CD14-positive monocyte (primary cell): ENCODE measurements at regions not wholly inside any gene's neighbourhood (a gene's known extent, or its start where the extent isn't known, plus 50 kb on each side); places are given as distances from the start of the nearest gene placed in this dataset.

Source experiments
- DNase-seq, 3 donors: peaks; one replicate each; pipeline ENCODE4 v3.0.0-alpha.2; 2011 to 2022
- H2AFZ ChIP-seq: 2 replicates; pipeline ENCODE4 v1.6.0; 2012; ENCODE audit warnings: mild to moderate bottlenecking, low read depth, low read length, inconsistent platforms; ENCODE audit not compliant: insufficient read depth, poor library complexity, severe bottlenecking
- H3K27ac ChIP-seq, 2 donors: 1 replicate in 1 of 2; 2 replicates in 1 of 2; pipeline ENCODE4 v1.5.1; 2012 to 2013; ENCODE audit warnings: low read length in 2 of 2, control low read depth in 1 of 2, inconsistent platforms in 1 of 2, low read depth in 1 of 2, mild to moderate bottlenecking in 1 of 2
- H3K27me3 ChIP-seq, 2 donors: one replicate each; pipeline versions ENCODE4 v1.6.0 to v1.6.1; 2011 to 2013; ENCODE audit warnings: low read length in 2 of 2; ENCODE audit not compliant: control insufficient read depth in 2 of 2, insufficient read depth in 2 of 2
- H3K36me3 ChIP-seq, 2 donors: replicated peaks in 1 of 2; 1 replicate in 1 of 2; 2 replicates in 1 of 2; pipeline versions ENCODE4 v1.5.1 to v1.6.1; 2012 to 2013; ENCODE audit warnings: low read length in 2 of 2, control low read depth in 1 of 2, inconsistent platforms in 1 of 2, mild to moderate bottlenecking in 1 of 2; ENCODE audit not compliant: insufficient read depth in 2 of 2, control insufficient read depth in 1 of 2
- H3K4me1 ChIP-seq, 2 donors: 1 replicate in 1 of 2; 2 replicates in 1 of 2; pipeline versions ENCODE4 v1.5.1 to v1.6.1; 2012 to 2013; ENCODE audit warnings: low read length in 2 of 2, control low read depth in 1 of 2, inconsistent platforms in 1 of 2, mild to moderate bottlenecking in 1 of 2, moderate library complexity in 1 of 2; ENCODE audit not compliant: insufficient read depth in 2 of 2, control insufficient read depth in 1 of 2
- H3K4me2 ChIP-seq: replicated peaks from 2 replicates; pipeline ENCODE3; 2012; ENCODE audit warnings: low read length, moderate library complexity, mild to moderate bottlenecking; ENCODE audit not compliant: poor library complexity, severe bottlenecking; ENCODE audit errors: extremely low read depth
- H3K4me3 ChIP-seq, 3 experiments: fragments of 200-600 bp in 1 of 3; sonication (generic) in 1 of 3; replicated peaks in 1 of 3; 1 replicate in 2 of 3; 2 replicates in 1 of 3; pipeline ENCODE4 v1.5.1; 2011 to 2013; ENCODE audit warnings: low read length in 3 of 3, mild to moderate bottlenecking in 3 of 3, control low read depth in 2 of 3, low read depth in 2 of 3, inconsistent platforms in 1 of 3, moderate library complexity in 1 of 3
- H3K79me2 ChIP-seq: 2 replicates; pipeline ENCODE4 v1.6.0; 2012; ENCODE audit warnings: mild to moderate bottlenecking, control low read depth, inconsistent platforms, low read length, moderate library complexity; ENCODE audit not compliant: insufficient read depth
- H3K9ac ChIP-seq: 2 replicates; pipeline ENCODE4 v1.6.0; 2017; ENCODE audit warnings: low read length, mild to moderate bottlenecking; ENCODE audit not compliant: insufficient read depth, poor library complexity, severe bottlenecking
- H3K9me3 ChIP-seq, 2 donors: replicated peaks in 1 of 2; 1 replicate in 1 of 2; 2 replicates in 1 of 2; pipeline versions ENCODE4 v1.5.1 to v1.6.1; 2012 to 2013; ENCODE audit warnings: low read length in 2 of 2, control low read depth in 1 of 2; ENCODE audit not compliant: control insufficient read depth in 1 of 2, insufficient read depth in 1 of 2
- H4K20me1 ChIP-seq: 2 replicates; pipeline ENCODE4 v1.6.0; 2012; ENCODE audit warnings: mild to moderate bottlenecking, low read length, control low read depth, moderate library complexity; ENCODE audit not compliant: insufficient read depth
- H3K27ac Mint-ChIP-seq, 7 donors: one replicate each; pipeline ENCODE4 v1.8.0; 2020; ENCODE audit warnings: mild to moderate bottlenecking in 7 of 7, mixed read lengths in 7 of 7, moderate library complexity in 6 of 7, inconsistent platforms in 2 of 7
- H3K27me3 Mint-ChIP-seq, 3 donors: one replicate each; pipeline ENCODE4 v1.8.0; 2021 to 2022; ENCODE audit warnings: low read depth in 3 of 3, mild to moderate bottlenecking in 3 of 3, mixed read lengths in 3 of 3, moderate library complexity in 3 of 3, inconsistent platforms in 1 of 3
- H3K36me3 Mint-ChIP-seq, 2 donors: one replicate each; pipeline ENCODE4 v1.8.0; 2020; ENCODE audit warnings: mixed read lengths in 2 of 2, inconsistent platforms in 1 of 2, mild to moderate bottlenecking in 1 of 2
- H3K4me1 Mint-ChIP-seq: one replicate; pipeline ENCODE4 v1.8.0; 2020; ENCODE audit warnings: mild to moderate bottlenecking, mixed read lengths
- H3K4me3 Mint-ChIP-seq, 2 donors: one replicate each; pipeline ENCODE4 v1.8.0; 2020; ENCODE audit warnings: mild to moderate bottlenecking in 2 of 2, mixed read lengths in 2 of 2, moderate library complexity in 1 of 2
- H3K9me3 Mint-ChIP-seq, 7 donors: one replicate each; pipeline ENCODE4 v1.8.0; 2020 to 2022; ENCODE audit warnings: mixed read lengths in 7 of 7, mild to moderate bottlenecking in 6 of 7, moderate library complexity in 6 of 7, inconsistent platforms in 2 of 7
- WGBS: methylation state at CpG from one replicate; pipeline ENCODE4 v1.1.5; 2013; ENCODE audit warnings: missing lambda C conversion rate; ENCODE audit not compliant: insufficient coverage; 5-methylcytosine and 5-hydroxymethylcytosine counted together
- intact Hi-C, 2 donors: fragments of 100-400 bp; cut with micrococcal nuclease; formaldehyde crosslinking; loops; one replicate each; pipeline versions ENCODE4 v1.15.0 to v1.15.1; 2023
- TF ChIP-seq, protein P1 (sequence below): fragments of 200-600 bp; IDR thresholded peaks from one replicate; pipeline ENCODE4 v1.8.0; 2022; ENCODE audit warnings: antibody characterized with exemption, mild to moderate bottlenecking

DNA sequence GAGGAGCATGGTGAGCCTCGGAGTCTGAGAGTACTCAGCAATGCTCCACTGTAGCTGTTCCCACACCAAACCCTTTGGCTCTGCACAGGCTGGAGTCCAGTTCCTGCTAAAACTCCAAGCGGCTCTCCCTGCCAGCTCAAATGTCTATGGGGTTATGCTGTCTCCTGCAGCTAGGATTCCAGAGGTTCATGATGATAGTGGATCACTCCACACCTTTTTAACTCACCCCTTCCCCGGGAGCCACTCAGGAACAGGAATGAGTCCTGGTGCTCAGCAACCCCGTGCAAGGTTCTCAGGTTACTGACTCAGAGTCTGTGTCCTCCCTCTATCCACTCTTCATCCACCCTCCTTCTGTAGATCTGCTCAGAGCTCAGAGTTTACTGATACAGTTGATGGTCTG, 410.0 kb downstream of the CDH19 start:
- Histone ChIP-seq H2AFZ (no peak overlapping the region), H3K79me2 (no peaks in the 10 kb centered on the region), H3K4me1 (no peaks in the 10 kb centered on the region), H3K9me3 (peaks cover 0 to 8% of the 10 kb centered on the region in 2 donors), H3K4me3 (no peak overlapping the region), H3K27ac (no peak overlapping the region), H3K4me2 (no peak overlapping the region), H3K36me3 (no peaks in the 10 kb centered on the region), H4K20me1 (no peaks in the 10 kb centered on the region), H3K9ac (no peak overlapping the region), H3K27me3 (no peaks in the 10 kb centered on the region)
- intact Hi-C loops, result no loop called here
- TF ChIP-seq, protein P1, sequence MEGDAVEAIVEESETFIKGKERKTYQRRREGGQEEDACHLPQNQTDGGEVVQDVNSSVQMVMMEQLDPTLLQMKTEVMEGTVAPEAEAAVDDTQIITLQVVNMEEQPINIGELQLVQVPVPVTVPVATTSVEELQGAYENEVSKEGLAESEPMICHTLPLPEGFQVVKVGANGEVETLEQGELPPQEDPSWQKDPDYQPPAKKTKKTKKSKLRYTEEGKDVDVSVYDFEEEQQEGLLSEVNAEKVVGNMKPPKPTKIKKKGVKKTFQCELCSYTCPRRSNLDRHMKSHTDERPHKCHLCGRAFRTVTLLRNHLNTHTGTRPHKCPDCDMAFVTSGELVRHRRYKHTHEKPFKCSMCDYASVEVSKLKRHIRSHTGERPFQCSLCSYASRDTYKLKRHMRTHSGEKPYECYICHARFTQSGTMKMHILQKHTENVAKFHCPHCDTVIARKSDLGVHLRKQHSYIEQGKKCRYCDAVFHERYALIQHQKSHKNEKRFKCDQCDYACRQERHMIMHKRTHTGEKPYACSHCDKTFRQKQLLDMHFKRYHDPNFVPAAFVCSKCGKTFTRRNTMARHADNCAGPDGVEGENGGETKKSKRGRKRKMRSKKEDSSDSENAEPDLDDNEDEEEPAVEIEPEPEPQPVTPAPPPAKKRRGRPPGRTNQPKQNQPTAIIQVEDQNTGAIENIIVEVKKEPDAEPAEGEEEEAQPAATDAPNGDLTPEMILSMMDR, result no peak
- H3K27ac Mint-ChIP-seq, result no peak overlapping the region
- no peaks in the 10 kb centered on the region for H3K27me3 Mint-ChIP-seq
- H3K36me3 Mint-ChIP-seq, result no peaks in the 10 kb centered on the region
- 81% methylated on average over 2 of the region's 4 CpGs for WGBS
- H3K4me1 Mint-ChIP-seq, result no peaks in the 10 kb centered on the region
- DNase-seq, result no peak
- peaks cover 0 to 3% (median 0%) of the 10 kb centered on the region in 7 donors for H3K9me3 Mint-ChIP-seq
- H3K4me3 Mint-ChIP-seq, result no peak overlapping the region

DNA sequence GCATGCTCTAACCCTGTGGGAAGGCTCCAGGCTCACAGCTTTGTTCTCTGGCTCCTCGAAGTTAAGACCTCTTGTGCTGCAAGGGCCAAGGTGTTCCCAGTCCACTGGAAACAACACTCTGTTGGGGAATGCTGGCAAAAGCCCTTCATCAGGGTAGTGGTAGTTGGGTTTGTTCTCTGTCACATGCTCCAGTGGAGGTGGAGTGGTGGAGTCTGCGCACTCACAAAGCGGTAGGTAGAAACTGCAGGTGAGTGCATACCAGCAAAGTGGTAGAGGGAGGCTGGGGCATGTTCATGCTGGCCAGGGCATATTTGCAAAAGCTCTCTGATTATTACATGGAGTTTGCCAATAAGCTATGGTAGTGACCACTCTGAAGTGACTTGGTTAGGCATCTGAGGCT, 410.5 kb downstream of the CDH19 start:
- Histone ChIP-seq H3K4me2 (no peak overlapping the region), H2AFZ (no peak overlapping the region), H3K27me3 (no peaks in the 10 kb centered on the region), H4K20me1 (no peaks in the 10 kb centered on the region), H3K4me1 (no peaks in the 10 kb centered on the region), H3K9me3 (peaks cover 0 to 8% of the 10 kb centered on the region in 2 donors), H3K9ac (no peak overlapping the region), H3K36me3 (no peaks in the 10 kb centered on the region), H3K27ac (no peak overlapping the region), H3K4me3 (no peak overlapping the region), H3K79me2 (no peaks in the 10 kb centered on the region)
- Mint-ChIP-seq H3K9me3 (peaks cover 0 to 7% (median 0%) of the 10 kb centered on the region in 7 donors), H3K27me3 (no peaks in the 10 kb centered on the region), H3K4me3 (no peak overlapping the region), H3K4me1 (no peaks in the 10 kb centered on the region), H3K36me3 (no peaks in the 10 kb centered on the region), H3K27ac (no peak overlapping the region)
- TF ChIP-seq, protein P1, result no peak
- no peak for DNase-seq
- WGBS, result 80% methylated on average over 3 of the region's 3 CpGs
- intact Hi-C loops, result no loop called here
